Endothelial cell of umbilical vein (primary cell): ENCODE measurements at regions not wholly inside any gene's neighbourhood (a gene's known extent, or its start where the extent isn't known, plus 50 kb on each side); places are given as distances from the start of the nearest gene placed in this dataset.

Source experiments
- BruUV-seq: library from RNA; stranded (reverse); fragments of 400-500 nt; replicated peaks from 2 replicates; lab custom pipeline; 2021; lab: Mats Ljungman, UMichigan
- CTCF ChIA-PET: fragments of 300-600, 350-600 bp; sonication (Branson Sonifier 250); formaldehyde crosslinking; loops from one replicate; lab custom pipeline; 2021; ENCODE audit warnings: antibody characterized with exemption, inconsistent platforms; lab: Charles Lee
- POLR2A ChIA-PET: fragments of 300-600, 350-600 bp; sonication (Branson Sonifier 250); formaldehyde crosslinking; loops from one replicate; lab custom pipeline; 2021; ENCODE audit warnings: antibody characterized with exemption, inconsistent platforms; lab: Charles Lee
- DNase-seq: peaks from one replicate; pipeline ENCODE4 v3.0.0-alpha.2; 2011; ENCODE audit warnings: low read depth, low spot score
- FAIRE-seq: peaks from 2 replicates; lab custom pipeline; 2011; peaks lifted over from hg19 to GRCh38; lab: Jason Lieb, UNC
- H2AFZ ChIP-seq: 2 replicates; pipeline ENCODE4 v1.6.0; 2012; ENCODE audit warnings: low read depth, low read length, control low read depth, inconsistent platforms
- H3K27ac ChIP-seq: 2 replicates; pipeline ENCODE4 v1.5.1; 2011; ENCODE audit warnings: low read depth, mild to moderate bottlenecking, control low read depth, low read length, moderate library complexity; ENCODE audit not compliant: insufficient read depth
- H3K27me3 ChIP-seq, 2 experiments: 2 replicates each; pipeline versions ENCODE4 v1.6.0 to v1.6.1; 2011; ENCODE audit warnings: low read length in 2 of 2, mixed read lengths in 1 of 2; ENCODE audit not compliant: control insufficient read depth in 2 of 2, insufficient read depth in 2 of 2
- H3K36me3 ChIP-seq, 2 experiments: 2 replicates in 1 of 2; 3 replicates in 1 of 2; pipeline ENCODE4 v1.5.1; 2011; ENCODE audit warnings: low read length in 2 of 2, mild to moderate bottlenecking in 1 of 2, moderate library complexity in 1 of 2; ENCODE audit not compliant: control insufficient read depth in 2 of 2, insufficient read depth in 2 of 2; ENCODE audit errors: extremely low read depth in 1 of 2
- H3K4me1 ChIP-seq: 3 replicates; pipeline ENCODE4 v1.5.1; 2011; ENCODE audit warnings: mild to moderate bottlenecking, low read length; ENCODE audit not compliant: control insufficient read depth, insufficient read depth; ENCODE audit errors: extremely low read depth
- H3K4me2 ChIP-seq: 2 replicates; pipeline ENCODE4 v1.6.1; 2011; ENCODE audit warnings: low read length, control low read depth, mixed read lengths; ENCODE audit not compliant: insufficient read depth
- H3K4me3 ChIP-seq, 3 experiments: fragments of 200-600 bp in 1 of 3; sonication (generic), shearing (Covaris generic) in 1 of 3; replicated peaks in 1 of 3; 2 replicates each; pipeline ENCODE4 v1.5.1; 2011 to 2016; ENCODE audit warnings: control low read depth in 3 of 3, low read length in 3 of 3, mild to moderate bottlenecking in 2 of 3, inconsistent platforms in 1 of 3, low read depth in 1 of 3, moderate library complexity in 1 of 3; ENCODE audit not compliant: insufficient read depth in 1 of 3
- H3K79me2 ChIP-seq: 2 replicates; pipeline ENCODE4 v1.6.0; 2012; ENCODE audit warnings: low read length, inconsistent platforms; ENCODE audit not compliant: control insufficient read depth, insufficient read depth
- H3K9ac ChIP-seq: replicated peaks from 2 replicates; pipeline ENCODE3; 2011; ENCODE audit warnings: low read length, control low read depth; ENCODE audit not compliant: insufficient read depth; ENCODE audit errors: extremely low read depth
- H3K9me1 ChIP-seq: replicated peaks from 3 replicates; pipeline ENCODE4 v1.6.0; 2011; ENCODE audit warnings: mild to moderate bottlenecking, low read length; ENCODE audit not compliant: control insufficient read depth, insufficient read depth; ENCODE audit errors: extremely low read depth
- H3K9me3 ChIP-seq: replicated peaks from 2 replicates; pipeline ENCODE4 v1.5.1; 2012; ENCODE audit warnings: low read length, inconsistent platforms; ENCODE audit not compliant: control insufficient read depth, insufficient read depth
- H4K20me1 ChIP-seq: replicated peaks from 2 replicates; pipeline ENCODE3; 2011; ENCODE audit warnings: mild to moderate bottlenecking, low read length; ENCODE audit not compliant: control insufficient read depth, insufficient read depth; ENCODE audit errors: extremely low read depth
- CTCF ChIP-seq, 2 donors: IDR thresholded peaks; 1 replicate in 1 of 2; 2 replicates in 1 of 2; pipeline ENCODE4 v1.5.1; 2011; ENCODE audit warnings: low read length in 2 of 2, mild to moderate bottlenecking in 2 of 2, moderate library complexity in 2 of 2, control low read depth in 1 of 2, inconsistent platforms in 1 of 2, low read depth in 1 of 2; ENCODE audit not compliant: insufficient read depth in 1 of 2; ENCODE audit errors: extremely low read depth in 1 of 2
- EZH2 ChIP-seq: IDR thresholded peaks from 2 replicates; pipeline ENCODE4 v1.6.1; 2012; ENCODE audit warnings: borderline replicate concordance, low read depth, mild to moderate bottlenecking, moderate library complexity, low read length, inconsistent platforms; ENCODE audit not compliant: severe bottlenecking
- FOS ChIP-seq: IDR thresholded peaks from 2 replicates; pipeline ENCODE4 v1.6.1; 2011; ENCODE audit warnings: mild to moderate bottlenecking, low read length, moderate library complexity, borderline replicate concordance; ENCODE audit not compliant: insufficient read depth
- GATA2 ChIP-seq: IDR thresholded peaks from 2 replicates; pipeline ENCODE4 v1.7.0; 2011; ENCODE audit warnings: low read depth, mild to moderate bottlenecking, moderate library complexity, mixed read lengths, low read length; ENCODE audit not compliant: insufficient read length, insufficient read depth
- JUN ChIP-seq: IDR thresholded peaks from 2 replicates; pipeline ENCODE4 v1.6.1; 2011; ENCODE audit warnings: borderline replicate concordance, low read depth; ENCODE audit not compliant: insufficient read length, insufficient read depth
- MAX ChIP-seq: IDR thresholded peaks from 2 replicates; pipeline ENCODE4 v1.6.1; 2011; ENCODE audit not compliant: insufficient read depth, insufficient read length
- MYC ChIP-seq: IDR thresholded peaks from one replicate; pipeline ENCODE4 v1.6.1; 2011; ENCODE audit warnings: mild to moderate bottlenecking, low read depth, low read length
- POLR2A ChIP-seq: IDR thresholded peaks from 2 replicates; pipeline ENCODE4 v1.6.1; 2012; ENCODE audit warnings: low read depth, mild to moderate bottlenecking, control low read depth, low read length
- POLR2AphosphoS5 ChIP-seq: IDR thresholded peaks from 2 replicates; pipeline ENCODE4 v1.6.1; 2012; ENCODE audit warnings: low read depth, mild to moderate bottlenecking, control low read depth, low read length, moderate library complexity; ENCODE audit not compliant: insufficient read depth
- dilution Hi-C: fragments of 300-500 bp; cut with MboI; formaldehyde crosslinking; loops from one replicate; pipeline ENCODE4 v1.15.0; 2019; ENCODE audit warnings: low sequenced_read_pairs; ENCODE audit not compliant: extremely low pct_ligation_motif_present
- intact Hi-C: fragments of 100-400 bp; cut with micrococcal nuclease; formaldehyde crosslinking; loops from one replicate; pipeline ENCODE4 v1.10.0; 2022

- Histone ChIP-seq H3K27ac (no peak overlapping the region), H2AFZ (no peak overlapping the region), H3K9me3 (no peaks in the 10 kb centered on the region), H3K27me3 (no peaks in the 10 kb centered on the region), H3K79me2 (no peaks in the 10 kb centered on the region), H3K4me2 (no peak overlapping the region), H3K36me3 (no peaks in the 10 kb centered on the region), H3K9me1 (no peaks in the 10 kb centered on the region), H3K4me3 (no peak overlapping the region), H3K4me1 (no peaks in the 10 kb centered on the region), H4K20me1 (no peaks in the 10 kb centered on the region), H3K9ac (no peak overlapping the region)
- BruUV-seq = no TSS peak
- FAIRE-seq (no peak), DNase-seq (no peak)
- TF ChIP-seq POLR2A (no peak), MYC (no peak), CTCF (IDR thresholded peaks at IDR 0.05; ENCODE audit: extremely low read depth in 1 of 2, insufficient read depth in 1 of 2, low read depth in 1 of 2, low read length in 2 of 2) (no peak), EZH2 (no peak), MAX (no peak), JUN (no peak), FOS (no peak), POLR2AphosphoS5 (no peak), GATA2 (no peak)
- intact Hi-C loops = no loop called here
- dilution Hi-C loops = no loop called here
- CTCF ChIA-PET = no interaction called here
- POLR2A ChIA-PET = no interaction called here
Measured at GRCh38 chr4:13840502-13841190, 213.1 kb upstream of the BOD1L1 start.
